Spleen (tissue), 11 donors: ENCODE measurements at regions not wholly inside any gene's neighbourhood (a gene's known extent, or its start where the extent isn't known, plus 50 kb on each side); places are given as distances from the start of the nearest gene placed in this dataset.

ENCODE experiments used
- DNase-seq: peaks from one replicate; pipeline ENCODE4 v3.0.0-alpha.2; 2020
- H3K27ac ChIP-seq, 8 donors: fragments of 200-600 bp; sonication (generic) in 7 of 8; 1 replicate in 4 of 8; 2 replicates in 4 of 8; pipeline versions ENCODE4 v1.5.0 to v1.8.0; 2016 to 2021; ENCODE audit warnings: inconsistent platforms in 4 of 8, mild to moderate bottlenecking in 4 of 8, moderate library complexity in 1 of 8
- H3K27me3 ChIP-seq, 7 donors: fragments of 200-600 bp; sonication (generic) in 6 of 7; replicated peaks in 1 of 7; 1 replicate in 4 of 7; 2 replicates in 3 of 7; pipeline versions ENCODE4 v1.5.0 to v1.8.0; 2016 to 2021; ENCODE audit warnings: inconsistent platforms in 3 of 7, mild to moderate bottlenecking in 1 of 7
- H3K36me3 ChIP-seq, 6 donors: fragments of 200-600 bp; sonication (generic) in 5 of 6; 1 replicate in 4 of 6; 2 replicates in 2 of 6; pipeline versions ENCODE4 v1.5.0 to v1.8.0; 2016 to 2021; ENCODE audit warnings: inconsistent platforms in 2 of 6
- H3K4me1 ChIP-seq, 6 donors: fragments of 200-600 bp; sonication (generic) in 5 of 6; 1 replicate in 3 of 6; 2 replicates in 3 of 6; pipeline versions ENCODE4 v1.5.0 to v1.8.0; 2016 to 2021; ENCODE audit warnings: inconsistent platforms in 3 of 6
- H3K4me3 ChIP-seq, 8 donors: fragments of 200-600 bp; sonication (generic) in 7 of 8; 1 replicate in 4 of 8; 2 replicates in 4 of 8; pipeline versions ENCODE4 v1.5.0 to v1.8.0; 2016 to 2021; ENCODE audit warnings: inconsistent platforms in 4 of 8, mild to moderate bottlenecking in 4 of 8, moderate library complexity in 2 of 8
- H3K9me3 ChIP-seq, 8 donors: fragments of 200-600 bp; sonication (generic) in 7 of 8; 1 replicate in 4 of 8; 2 replicates in 4 of 8; pipeline versions ENCODE4 v1.5.0 to v1.8.0; 2016 to 2021; ENCODE audit warnings: inconsistent platforms in 4 of 8
- POLR2A ChIP-seq, 3 donors: fragments of 450-650 bp; IDR thresholded peaks; one replicate each; pipeline ENCODE4 v1.5.1; 2017; ENCODE audit warnings: antibody characterized with exemption in 3 of 3, mild to moderate bottlenecking in 1 of 3
- POLR2AphosphoS5 ChIP-seq, 3 donors: sonication (generic); formaldehyde crosslinking; IDR thresholded peaks; one replicate each; pipeline ENCODE4 v1.5.1; 2017; ENCODE audit warnings: antibody characterized with exemption in 3 of 3
- WGBS, 5 donors: extraction: QIAGEN DNeasy Blood & Tissue Kit in 3 of 5; methylation state at CpG; one replicate each; pipeline versions ENCODE4 v1.1.5 to v1.1.7; 2013 to 2018; 5-methylcytosine and 5-hydroxymethylcytosine counted together
- intact Hi-C: fragments of 100-400 bp; cut with DNase I; formaldehyde crosslinking; loops from one replicate; pipeline ENCODE4 v1.15.0; 2023; ENCODE audit warnings: low total_unique reads
- TF ChIP-seq, protein P1 (sequence below), 11 experiments: fragments of 200-600 bp in 7 of 11; fragments of 450-650 bp in 4 of 11; sonication (generic) in 4 of 11; IDR thresholded peaks in 8 of 11; conservative IDR thresholded peaks in 3 of 11; 1 replicate in 7 of 11; 2 replicates in 4 of 11; pipeline versions ENCODE4 v1.4.0 to v1.8.0; 2016 to 2021; ENCODE audit warnings: antibody characterized with exemption in 11 of 11, inconsistent platforms in 4 of 11, mild to moderate bottlenecking in 1 of 11
- donor health status: healthy with polysubstance abuse.
- donor health status: DM: no; HTN: no; CAD: no; lungs with moderate emphysema.
- donor health status: DM: no; HTN: no; CAD: no.
- donor health status: Bipolar disorder and iron deficiency.
- donor health status: healthy.
- donor health status: DM: no; HTN: no; CAD: no.
- donor health status: DM: yes; HTN: yes; CAD: no.

- Histone ChIP-seq H3K4me1 (peaks cover 0 to 4% (median 0%) of the 10 kb centered on the region in 6 donors), H3K9me3 (no peaks in the 10 kb centered on the region), H3K27me3 (no peaks in the 10 kb centered on the region), H3K36me3 (no peaks in the 10 kb centered on the region), H3K4me3 (no peak overlapping the region), H3K27ac (no peak overlapping the region)
- intact Hi-C loops, result no loop called here
- TF ChIP-seq POLR2A (IDR thresholded peaks at IDR 0.05), result no peak
- no peak for TF ChIP-seq POLR2AphosphoS5 (IDR thresholded peaks at IDR 0.05)
- TF ChIP-seq, protein P1, sequence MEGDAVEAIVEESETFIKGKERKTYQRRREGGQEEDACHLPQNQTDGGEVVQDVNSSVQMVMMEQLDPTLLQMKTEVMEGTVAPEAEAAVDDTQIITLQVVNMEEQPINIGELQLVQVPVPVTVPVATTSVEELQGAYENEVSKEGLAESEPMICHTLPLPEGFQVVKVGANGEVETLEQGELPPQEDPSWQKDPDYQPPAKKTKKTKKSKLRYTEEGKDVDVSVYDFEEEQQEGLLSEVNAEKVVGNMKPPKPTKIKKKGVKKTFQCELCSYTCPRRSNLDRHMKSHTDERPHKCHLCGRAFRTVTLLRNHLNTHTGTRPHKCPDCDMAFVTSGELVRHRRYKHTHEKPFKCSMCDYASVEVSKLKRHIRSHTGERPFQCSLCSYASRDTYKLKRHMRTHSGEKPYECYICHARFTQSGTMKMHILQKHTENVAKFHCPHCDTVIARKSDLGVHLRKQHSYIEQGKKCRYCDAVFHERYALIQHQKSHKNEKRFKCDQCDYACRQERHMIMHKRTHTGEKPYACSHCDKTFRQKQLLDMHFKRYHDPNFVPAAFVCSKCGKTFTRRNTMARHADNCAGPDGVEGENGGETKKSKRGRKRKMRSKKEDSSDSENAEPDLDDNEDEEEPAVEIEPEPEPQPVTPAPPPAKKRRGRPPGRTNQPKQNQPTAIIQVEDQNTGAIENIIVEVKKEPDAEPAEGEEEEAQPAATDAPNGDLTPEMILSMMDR (IDR thresholded peaks at IDR 0.05 in 8 of 11, conservative IDR thresholded peaks at IDR 0.05 in 3 of 11), result no peak
- no peak for DNase-seq
- 65 to 91% (median 77%) methylated on average over 3 to 6 of the region's 6 CpGs for WGBS, 5 donors
Measured at GRCh38 chrX:10047631-10048030, 80.5 kb downstream of the CLDN34 start.

DNA sequence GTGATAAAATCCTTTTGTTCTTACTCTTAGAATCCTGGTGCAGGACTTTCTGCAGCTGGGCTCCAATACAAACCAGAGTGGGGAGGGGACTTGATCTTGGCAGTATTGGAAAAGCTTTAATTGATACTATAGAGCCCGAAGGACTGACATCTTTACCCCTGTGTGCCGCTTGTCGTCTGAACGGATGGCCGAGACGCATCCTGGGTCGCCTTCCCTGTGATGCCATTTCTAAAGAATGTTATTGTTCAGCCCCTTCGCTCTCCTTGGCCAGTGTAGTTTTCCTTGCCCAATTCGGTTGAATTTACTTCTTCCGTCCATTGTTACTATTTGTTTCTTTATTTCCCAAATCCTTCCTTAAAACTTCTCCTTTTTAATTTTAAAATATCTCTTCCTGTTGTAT, 80.9 kb downstream of the CLDN34 start:
- Histone ChIP-seq H3K27ac (no peak overlapping the region), H3K27me3 (no peaks in the 10 kb centered on the region), H3K36me3 (no peaks in the 10 kb centered on the region), H3K9me3 (no peaks in the 10 kb centered on the region), H3K4me1 (peaks cover 0 to 8% (median 1%) of the 10 kb centered on the region in 6 donors), H3K4me3 (no peak overlapping the region)
- TF ChIP-seq, protein P1 (IDR thresholded peaks at IDR 0.05 in 8 of 11, conservative IDR thresholded peaks at IDR 0.05 in 3 of 11), result no peak
- TF ChIP-seq POLR2AphosphoS5 (IDR thresholded peaks at IDR 0.05), result no peak
- intact Hi-C loops, result no loop called here
- 68 to 90% (median 73%) methylated on average over 10 of the region's 10 CpGs for WGBS, 5 donors
- DNase-seq, result no peak

- Histone ChIP-seq H3K36me3 (no peaks in the 10 kb centered on the region), H3K27me3 (no peaks in the 10 kb centered on the region), H3K9me3 (no peaks in the 10 kb centered on the region), H3K27ac (no peak overlapping the region), H3K4me1 (peaks cover 0 to 13% (median 1%) of the 10 kb centered on the region in 6 donors), H3K4me3 (no peak overlapping the region)
- TF ChIP-seq POLR2A (IDR thresholded peaks at IDR 0.05) (no peak), POLR2AphosphoS5 (IDR thresholded peaks at IDR 0.05) (no peak)
- TF ChIP-seq, protein P1 (IDR thresholded peaks at IDR 0.05 in 8 of 11, conservative IDR thresholded peaks at IDR 0.05 in 3 of 11), result no peak
- intact Hi-C loops, result no loop called here
- WGBS, 5 donors, result 72 to 84% (median 80%) methylated on average over 7 to 8 of the region's 8 CpGs
- no peak for DNase-seq
Measured at GRCh38 chrX:10048707-10049106, 81.5 kb downstream of the CLDN34 start.

DNA sequence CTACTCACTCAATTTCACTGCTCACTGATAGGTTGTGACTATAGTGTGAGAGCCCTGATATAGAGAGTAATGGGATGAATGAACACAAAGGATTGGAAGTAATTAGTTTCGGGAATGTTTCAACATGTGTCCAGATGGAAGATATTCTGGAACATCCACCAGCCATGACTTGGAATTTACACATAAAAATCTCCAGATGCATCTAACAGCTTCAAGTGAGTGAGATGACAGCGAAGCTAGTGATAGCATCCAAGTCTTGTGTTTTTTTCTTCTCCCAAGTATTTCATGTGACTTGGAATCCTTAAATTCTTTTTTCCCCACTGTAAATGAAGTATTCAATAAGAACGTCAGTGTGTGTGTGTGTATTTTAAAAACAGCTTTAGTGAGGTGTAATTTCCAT, 82.1 kb downstream of the CLDN34 start:
- no peaks in the 10 kb centered on the region for H3K36me3 ChIP-seq
- H3K4me1 ChIP-seq, result peaks cover 0 to 13% (median 1%) of the 10 kb centered on the region in 6 donors
- no peak overlapping the region for H3K27ac ChIP-seq
- WGBS, 5 donors, result 72 to 92% (median 85%) methylated on average over 3 of the region's 3 CpGs
- H3K9me3 ChIP-seq, result no peaks in the 10 kb centered on the region
- H3K4me3 ChIP-seq, result no peak overlapping the region
- intact Hi-C loops, result no loop called here
- H3K27me3 ChIP-seq, result no peaks in the 10 kb centered on the region
- DNase-seq, result no peak
- TF ChIP-seq, protein P1 (IDR thresholded peaks at IDR 0.05 in 8 of 11, conservative IDR thresholded peaks at IDR 0.05 in 3 of 11), result no peak
- TF ChIP-seq POLR2AphosphoS5 (IDR thresholded peaks at IDR 0.05) (no peak), POLR2A (IDR thresholded peaks at IDR 0.05) (no peak)
